Astrocyte (in vitro differentiated cells and primary cell): ENCODE measurements at regions not wholly inside any gene's neighbourhood (a gene's known extent, or its start where the extent isn't known, plus 50 kb on each side); places are given as distances from the start of the nearest gene placed in this dataset.

Experiments used
- DNase-seq: peaks from one replicate; pipeline ENCODE4 v3.0.0-alpha.2; 2010; ENCODE audit warnings: low read depth
- FAIRE-seq: peaks from 2 replicates; lab custom pipeline; 2011; peaks lifted over from hg19 to GRCh38; lab: Jason Lieb, UNC
- H2AFZ ChIP-seq: 2 replicates; pipeline ENCODE4 v1.6.0; 2012; ENCODE audit warnings: low read depth, low read length, inconsistent platforms
- H3K27ac ChIP-seq: 2 replicates; pipeline ENCODE4 v1.5.1; 2011; ENCODE audit warnings: low read depth, low read length, inconsistent platforms
- H3K27me3 ChIP-seq: 2 replicates; pipeline ENCODE4 v1.6.0; 2011; ENCODE audit warnings: low read length, inconsistent platforms; ENCODE audit not compliant: insufficient read depth
- H3K36me3 ChIP-seq: 2 replicates; pipeline ENCODE4 v1.5.1; 2011; ENCODE audit warnings: low read length, inconsistent platforms; ENCODE audit not compliant: insufficient read depth
- H3K4me1 ChIP-seq: 2 replicates; pipeline ENCODE4 v1.5.1; 2011; ENCODE audit warnings: low read length, inconsistent platforms; ENCODE audit not compliant: insufficient read depth
- H3K4me2 ChIP-seq: 2 replicates; pipeline ENCODE4 v1.6.0; 2012; ENCODE audit warnings: low read length, inconsistent platforms
- H3K4me3 ChIP-seq: 2 replicates; pipeline ENCODE4 v1.5.1; 2011; ENCODE audit warnings: low read depth, mild to moderate bottlenecking, low read length, inconsistent platforms; ENCODE audit not compliant: insufficient read depth
- H3K79me2 ChIP-seq: 2 replicates; pipeline ENCODE4 v1.6.0; 2012; ENCODE audit warnings: mild to moderate bottlenecking, low read length, inconsistent platforms; ENCODE audit not compliant: insufficient read depth
- H3K9ac ChIP-seq: 2 replicates; pipeline ENCODE4 v1.6.0; 2012; ENCODE audit warnings: mild to moderate bottlenecking, low read length, inconsistent platforms
- H3K9me3 ChIP-seq: 2 replicates; pipeline ENCODE4 v1.5.1; 2012; ENCODE audit warnings: low read depth, mild to moderate bottlenecking, low read length, inconsistent platforms; ENCODE audit not compliant: insufficient read depth
- H4K20me1 ChIP-seq: 2 replicates; pipeline ENCODE4 v1.6.0; 2012; ENCODE audit warnings: low read length, inconsistent platforms; ENCODE audit not compliant: insufficient read depth
- H3K27ac Mint-ChIP-seq: one replicate; pipeline ENCODE4 v1.8.0; 2021; ENCODE audit warnings: mild to moderate bottlenecking, mixed read lengths; ENCODE audit not compliant: unreplicated experiment
- H3K27me3 Mint-ChIP-seq: one replicate; pipeline ENCODE4 v1.8.0; 2021; ENCODE audit warnings: low read depth, mixed read lengths; ENCODE audit not compliant: unreplicated experiment
- H3K36me3 Mint-ChIP-seq: one replicate; pipeline ENCODE4 v1.8.0; 2021; ENCODE audit warnings: low read depth, mixed read lengths; ENCODE audit not compliant: unreplicated experiment
- H3K4me1 Mint-ChIP-seq: one replicate; pipeline ENCODE4 v1.8.0; 2021; ENCODE audit warnings: low read depth, mixed read lengths; ENCODE audit not compliant: unreplicated experiment
- H3K4me3 Mint-ChIP-seq: one replicate; pipeline ENCODE4 v1.8.0; 2021; ENCODE audit warnings: mild to moderate bottlenecking, moderate library complexity, mixed read lengths; ENCODE audit not compliant: unreplicated experiment
- H3K9me3 Mint-ChIP-seq: one replicate; pipeline ENCODE4 v1.8.0; 2021; ENCODE audit warnings: mild to moderate bottlenecking, mixed read lengths; ENCODE audit not compliant: unreplicated experiment
- CTCF ChIP-seq: IDR thresholded peaks from 2 replicates; pipeline ENCODE4 v1.5.1; 2011; ENCODE audit warnings: low read depth, mild to moderate bottlenecking, inconsistent platforms, low read length, moderate library complexity; ENCODE audit not compliant: insufficient read depth
- EZH2 ChIP-seq: IDR thresholded peaks from 2 replicates; pipeline ENCODE4 v1.6.1; 2012; ENCODE audit warnings: mild to moderate bottlenecking, low read length, inconsistent platforms; ENCODE audit not compliant: insufficient read depth

GRCh38 chr7:149708026-149708425 lies 65.4 kb downstream of the ZNF467 start:
- no peak overlapping the region for H3K4me3 ChIP-seq
- H3K4me1 ChIP-seq = no peaks in the 10 kb centered on the region
- Mint-ChIP-seq H3K4me1 (no peaks in the 10 kb centered on the region), H3K36me3 (peaks cover 2% of the 10 kb centered on the region), H3K4me3 (no peak overlapping the region), H3K27me3 (no peaks in the 10 kb centered on the region), H3K9me3 (peaks cover 32% of the 10 kb centered on the region), H3K27ac (no peak overlapping the region)
- no peaks in the 10 kb centered on the region for H3K36me3 ChIP-seq
- H2AFZ ChIP-seq = no peak overlapping the region
- no peak overlapping the region for H3K9ac ChIP-seq
- no peaks in the 10 kb centered on the region for H3K79me2 ChIP-seq
- TF ChIP-seq CTCF = no peak
- no peak overlapping the region for H3K4me2 ChIP-seq
- DNase-seq (no peak), FAIRE-seq (no peak)
- H3K27ac ChIP-seq = no peak overlapping the region
- H4K20me1 ChIP-seq = no peaks in the 10 kb centered on the region
- H3K9me3 ChIP-seq = peaks cover 3% of the 10 kb centered on the region
- no peaks in the 10 kb centered on the region for H3K27me3 ChIP-seq

- Mint-ChIP-seq H3K9me3 (peaks cover 36% of the 10 kb centered on the region), H3K36me3 (no peaks in the 10 kb centered on the region), H3K4me1 (no peaks in the 10 kb centered on the region), H3K4me3 (no peak overlapping the region), H3K27ac (no peak overlapping the region), H3K27me3 (no peaks in the 10 kb centered on the region)
- H3K9me3 ChIP-seq = peaks cover 3% of the 10 kb centered on the region
- no peak for TF ChIP-seq CTCF
- TF ChIP-seq EZH2 = no peak
- H3K9ac ChIP-seq = no peak overlapping the region
- no peak overlapping the region for H3K27ac ChIP-seq
- FAIRE-seq (no peak), DNase-seq (no peak)
- no peaks in the 10 kb centered on the region for H3K79me2 ChIP-seq
- no peak overlapping the region for H2AFZ ChIP-seq
- H3K4me1 ChIP-seq = no peaks in the 10 kb centered on the region
- no peak overlapping the region for H3K4me3 ChIP-seq
- no peaks in the 10 kb centered on the region for H4K20me1 ChIP-seq
- no peak overlapping the region for H3K4me2 ChIP-seq
- H3K27me3 ChIP-seq = no peaks in the 10 kb centered on the region
- H3K36me3 ChIP-seq = no peaks in the 10 kb centered on the region
Measured at GRCh38 chr7:149707448-149707886, 65.9 kb downstream of the ZNF467 start.

- no peak overlapping the region for H3K4me3 Mint-ChIP-seq
- peaks cover 32% of the 10 kb centered on the region for H3K9me3 Mint-ChIP-seq
- no peak for DNase-seq
- Histone ChIP-seq H3K4me1 (no peaks in the 10 kb centered on the region), H3K4me3 (no peak overlapping the region), H3K9ac (no peak overlapping the region), H3K27ac (no peak overlapping the region), H3K9me3 (peaks cover 3% of the 10 kb centered on the region), H3K4me2 (no peak overlapping the region), H2AFZ (no peak overlapping the region), H3K36me3 (no peaks in the 10 kb centered on the region), H4K20me1 (no peaks in the 10 kb centered on the region), H3K79me2 (no peaks in the 10 kb centered on the region), H3K27me3 (no peaks in the 10 kb centered on the region)
- no peaks in the 10 kb centered on the region for H3K27me3 Mint-ChIP-seq
- H3K27ac Mint-ChIP-seq = no peak overlapping the region
- H3K4me1 Mint-ChIP-seq = no peaks in the 10 kb centered on the region
- FAIRE-seq = no peak
- TF ChIP-seq EZH2 (no peak), CTCF (no peak)
- no peaks in the 10 kb centered on the region for H3K36me3 Mint-ChIP-seq
Measured at GRCh38 chr7:149706398-149706797, 67.0 kb downstream of the ZNF467 start.
